HCT116 (cell line): ENCODE measurements at regions not wholly inside any gene's neighbourhood (a gene's known extent, or its start where the extent isn't known, plus 50 kb on each side); places are given as distances from the start of the nearest gene placed in this dataset.

Source experiments
- ATAC-seq: fragments of 200-7000 bp; cut with Tn5 transposase; 2 replicates; pipeline ENCODE4 v1.9.1; 2020; ENCODE audit warnings: mild to moderate bottlenecking, moderate library complexity
- BruUV-seq: library from RNA; stranded (reverse); fragments of 400-500 nt; replicated peaks from 2 replicates; lab custom pipeline; 2021; lab: Mats Ljungman, UMichigan
- CTCF ChIA-PET: fragments of 300-600 bp; sonication (Branson Sonifier 250); formaldehyde crosslinking; loops from one replicate; lab custom pipeline; 2021; ENCODE audit warnings: antibody characterized with exemption; lab: Charles Lee
- POLR2A ChIA-PET: fragments of 300-600, 350-600 bp; sonication (Branson Sonifier 250); formaldehyde crosslinking; loops from one replicate; lab custom pipeline; 2021; ENCODE audit warnings: antibody characterized with exemption; lab: Charles Lee
- RAD21 ChIA-PET, 2 experiments: fragments of 300-600 bp; sonication (Branson Sonifier 250); formaldehyde crosslinking; loops; one replicate each; lab custom pipeline; 2023; ENCODE audit warnings: low total read pairs in 2 of 2; ENCODE audit not compliant: uncharacterized antibody in 2 of 2, unreplicated experiment in 2 of 2, low non-redundant PET in 1 of 2; lab: Charles Lee
- DNase-seq: peaks from one replicate; pipeline ENCODE4 v3.0.0-alpha.2; 2010; ENCODE audit warnings: low read depth, low spot score
- H2AFZ ChIP-seq: fragments of 200-600 bp; shearing (Covaris generic), sonication (generic); 2 replicates; pipeline ENCODE4 v1.6.1; 2017; ENCODE audit warnings: low read depth, mixed run types, mixed read lengths, antibody characterized with exemption, low read length; ENCODE audit not compliant: poor library complexity, severe bottlenecking
- H3K27ac ChIP-seq: 2 replicates; pipeline ENCODE4 v1.5.1; 2012; ENCODE audit warnings: low read depth, low read length
- H3K27me3 ChIP-seq: fragments of 200-600 bp; sonication (generic); 2 replicates; pipeline ENCODE4 v1.6.1; 2016; ENCODE audit warnings: mixed run types, low read length, mixed read lengths; ENCODE audit not compliant: insufficient read depth
- H3K36me3 ChIP-seq, 2 experiments: fragments of 200-500 bp in 1 of 2; fragments of 200-600 bp in 1 of 2; sonication (Bioruptor generic) in 1 of 2; sonication (generic) in 1 of 2; 2 replicates each; pipeline versions ENCODE4 v1.5.1 to v1.6.1; 2014 to 2016; ENCODE audit warnings: low read length in 2 of 2, inconsistent platforms in 1 of 2, mixed read lengths in 1 of 2, mixed run types in 1 of 2; ENCODE audit not compliant: insufficient read depth in 2 of 2, control insufficient read depth in 1 of 2
- H3K4me1 ChIP-seq, 2 experiments: fragments of 200-600 bp in 1 of 2; sonication (generic) in 1 of 2; 2 replicates each; pipeline versions ENCODE4 v1.5.1 to v1.6.1; 2012 to 2017; ENCODE audit warnings: low read length in 2 of 2, inconsistent platforms in 1 of 2, mild to moderate bottlenecking in 1 of 2, mixed read lengths in 1 of 2, mixed run types in 1 of 2, moderate library complexity in 1 of 2; ENCODE audit not compliant: insufficient read depth in 2 of 2, control insufficient read depth in 1 of 2
- H3K4me2 ChIP-seq: fragments of 200-600 bp; sonication (generic); 2 replicates; pipeline ENCODE4 v1.6.1; 2017; ENCODE audit warnings: mixed run types, low read length, mixed read lengths
- H3K4me3 ChIP-seq, 2 experiments: fragments of 200-600 bp in 1 of 2; sonication (generic) in 1 of 2; replicated peaks in 1 of 2; 2 replicates each; pipeline ENCODE4 v1.5.1; 2011 to 2016; ENCODE audit warnings: low read length in 2 of 2, control low read depth in 1 of 2, low read depth in 1 of 2, mild to moderate bottlenecking in 1 of 2, mixed read lengths in 1 of 2, mixed run types in 1 of 2
- H3K79me2 ChIP-seq: fragments of 200-600 bp; sonication (generic); 2 replicates; pipeline ENCODE4 v1.6.1; 2017; ENCODE audit warnings: mild to moderate bottlenecking, mixed run types, low read length, moderate library complexity, mixed read lengths; ENCODE audit not compliant: insufficient read depth
- H3K9ac ChIP-seq: fragments of 200-600 bp; sonication (generic); 2 replicates; pipeline ENCODE4 v1.6.1; 2016; ENCODE audit warnings: low read length, mixed read lengths
- H3K9me2 ChIP-seq: fragments of 200-600 bp; sonication (generic), shearing (Covaris generic); 2 replicates; pipeline ENCODE4 v1.6.1; 2017; ENCODE audit warnings: mixed run types, mild to moderate bottlenecking, moderate library complexity; ENCODE audit not compliant: insufficient read depth
- H3K9me3 ChIP-seq, 2 experiments: fragments of 200-500 bp in 1 of 2; fragments of 200-600 bp in 1 of 2; sonication (Bioruptor generic) in 1 of 2; sonication (generic) in 1 of 2; 2 replicates each; pipeline ENCODE4 v1.6.1; 2014 to 2017; ENCODE audit warnings: low read length in 2 of 2, mixed read lengths in 2 of 2, inconsistent platforms in 1 of 2, low read depth in 1 of 2, mild to moderate bottlenecking in 1 of 2, mixed run types in 1 of 2, moderate library complexity in 1 of 2; ENCODE audit not compliant: control insufficient read depth in 1 of 2, insufficient read depth in 1 of 2
- H4K20me1 ChIP-seq: fragments of 200-600 bp; sonication (generic), shearing (Covaris generic); 2 replicates; pipeline ENCODE4 v1.6.1; 2017; ENCODE audit warnings: mixed run types, mild to moderate bottlenecking, moderate library complexity; ENCODE audit not compliant: insufficient read depth
- CBX3 ChIP-seq: IDR thresholded peaks from 2 replicates; pipeline ENCODE4 v1.6.1; 2012; ENCODE audit warnings: low read depth
- CEBPB ChIP-seq: IDR thresholded peaks from 2 replicates; pipeline ENCODE4 v1.6.1; 2012; ENCODE audit warnings: low read depth
- ELF1 ChIP-seq: IDR thresholded peaks from 2 replicates; pipeline ENCODE4 v1.6.1; 2012; ENCODE audit warnings: low read depth, borderline replicate concordance
- EZH2 ChIP-seq: fragments of 200-600 bp; sonication (generic); IDR thresholded peaks from 2 replicates; pipeline ENCODE4 v1.6.1; 2017; ENCODE audit warnings: antibody characterized with exemption, mixed run types
- FOSL1 ChIP-seq: IDR thresholded peaks from 2 replicates; pipeline ENCODE4 v1.6.1; 2012; ENCODE audit warnings: low read depth
- JUND ChIP-seq: IDR thresholded peaks from 2 replicates; pipeline ENCODE4 v1.6.1; 2012
- POLR2AphosphoS5 ChIP-seq: IDR thresholded peaks from 2 replicates; pipeline ENCODE4 v1.6.1; 2011; ENCODE audit warnings: mild to moderate bottlenecking, low read depth, low read length, moderate library complexity
- REST ChIP-seq: IDR thresholded peaks from 2 replicates; pipeline ENCODE4 v1.6.1; 2012; ENCODE audit warnings: low read depth
- SP1 ChIP-seq: IDR thresholded peaks from 2 replicates; pipeline ENCODE4 v1.6.1; 2012; ENCODE audit warnings: low read depth
- TCF7L2 ChIP-seq: IDR thresholded peaks from 2 replicates; pipeline ENCODE4 v1.7.0; 2011; ENCODE audit warnings: borderline replicate concordance, inconsistent platforms; ENCODE audit not compliant: insufficient read depth, insufficient read length; ENCODE audit errors: extremely low read depth
- ZBTB33 ChIP-seq: IDR thresholded peaks from 2 replicates; pipeline ENCODE4 v1.6.1; 2011; ENCODE audit warnings: mild to moderate bottlenecking, low read length, moderate library complexity; ENCODE audit not compliant: insufficient replicate concordance; ENCODE audit errors: extremely low read depth
- ZFX ChIP-seq: fragments of 450-650 bp; IDR thresholded peaks from 2 replicates; pipeline ENCODE4 v1.6.1; 2017
- ZNF274 ChIP-seq: fragments of 200-500 bp; sonication (Bioruptor generic); IDR thresholded peaks from 2 replicates; pipeline ENCODE4 v1.6.1; 2014; ENCODE audit warnings: mild to moderate bottlenecking, low read depth, low read length, inconsistent platforms
- intact Hi-C: fragments of 100-400 bp; cut with micrococcal nuclease; formaldehyde crosslinking; loops from 2 replicates; pipeline ENCODE4 v1.10.0; 2022
- TF ChIP-seq, protein P1 (sequence below): IDR thresholded peaks from 2 replicates; pipeline ENCODE4 v1.6.1; 2012

DNA sequence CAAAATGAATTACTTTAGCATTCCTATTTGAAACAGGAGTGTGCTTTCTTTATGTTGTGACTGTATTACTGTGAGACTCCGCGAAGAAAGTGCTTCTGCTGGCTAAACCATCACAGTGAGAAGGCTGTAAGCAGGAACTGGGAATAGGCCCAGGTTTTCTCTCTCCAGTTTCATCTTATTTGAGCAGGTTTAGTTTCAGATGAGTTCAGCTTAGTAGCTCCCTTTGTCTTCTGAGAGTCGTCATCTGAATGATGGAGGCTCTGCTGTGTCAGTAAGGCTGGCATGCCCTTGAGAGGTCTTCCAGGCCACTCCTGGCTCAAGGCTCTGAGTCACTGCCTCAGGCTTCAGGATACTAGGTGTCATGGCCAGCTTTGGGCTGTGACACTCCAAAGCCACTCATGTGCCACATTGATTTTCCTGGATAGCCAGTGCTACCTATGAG lies 205.6 kb upstream of the RGS6 start:
- Histone ChIP-seq H3K4me1 (no peaks in the 10 kb centered on the region), H3K4me2 (no peak overlapping the region), H2AFZ (no peak overlapping the region), H3K27ac (no peak overlapping the region), H3K9me3 (no peaks in the 10 kb centered on the region), H3K27me3 (no peaks in the 10 kb centered on the region), H3K9ac (no peak overlapping the region), H3K9me2 (no peaks in the 10 kb centered on the region), H4K20me1 (no peaks in the 10 kb centered on the region), H3K79me2 (no peaks in the 10 kb centered on the region), H3K4me3 (no peak overlapping the region), H3K36me3 (no peaks in the 10 kb centered on the region)
- no peak for DNase-seq
- ChIA-PET POLR2A (no interaction called here), CTCF (no interaction called here), RAD21 (no interaction called here)
- no TSS peak for BruUV-seq
- intact Hi-C loops, result no loop called here
- ATAC-seq, result no peak
- TF ChIP-seq EZH2 (no peak), ELF1 (no peak), FOSL1 (no peak), POLR2AphosphoS5 (no peak), REST (no peak), SP1 (no peak), CEBPB (no peak), ZBTB33 (no peak), CBX3 (no peak), ZFX (no peak), ZNF274 (no peak), TCF7L2 (no peak), JUND (no peak)
- TF ChIP-seq, protein P1, sequence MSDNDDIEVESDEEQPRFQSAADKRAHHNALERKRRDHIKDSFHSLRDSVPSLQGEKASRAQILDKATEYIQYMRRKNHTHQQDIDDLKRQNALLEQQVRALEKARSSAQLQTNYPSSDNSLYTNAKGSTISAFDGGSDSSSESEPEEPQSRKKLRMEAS, result no peak
